ENCODE measurements at regions not wholly inside any gene's neighbourhood (a gene's known extent, or its start where the extent isn't known, plus 50 kb on each side); places are given as distances from the start of the nearest gene placed in this dataset.
"Not testable (repeated sequence)": the region's sequence is repeated elsewhere in the genome, so short reads cannot be mapped to it uniquely, and the experiment has no call there.

GRCh38 chr15:25247407-25248038 lies 191.3 kb downstream of the UBE3A start:
- no peak for TF ChIP-seq CTCF (IDR thresholded peaks at IDR 0.05; ENCODE audit: insufficient read depth, low read length, missing control alignments)
- no peak overlapping the region for H3K4me3 ChIP-seq (ENCODE audit: low read depth, low read length)
- CTCF ChIA-PET, result no interaction called here
- no peak for DNase-seq (ENCODE audit: low read depth, low spot score)
- POLR2A ChIA-PET, result no interaction called here

- H3K4me3 ChIP-seq (ENCODE audit: low read depth, low read length); DNase-seq (ENCODE audit: low read depth, low spot score); POLR2A ChIA-PET; CTCF ChIA-PET: not testable (repeated sequence)
Measured at GRCh38 chr15:25248087-25248486, 190.7 kb downstream of the UBE3A start.

GRCh38 chr15:25248583-25249235 lies 190.1 kb downstream of the UBE3A start:
- CTCF ChIA-PET, result no interaction called here
- no peak for DNase-seq (ENCODE audit: low read depth, low spot score)
- H3K4me3 ChIP-seq (ENCODE audit: low read depth, low read length), result no peak overlapping the region
- TF ChIP-seq CTCF (IDR thresholded peaks at IDR 0.05; ENCODE audit: insufficient read depth, low read length, missing control alignments), result no peak
- POLR2A ChIA-PET, result no interaction called here

GRCh38 chr15:25249236-25250010 lies 189.4 kb downstream of the UBE3A start:
- no peak for TF ChIP-seq CTCF (IDR thresholded peaks at IDR 0.05; ENCODE audit: insufficient read depth, low read length, missing control alignments)
- ChIA-PET POLR2A (no interaction called here), CTCF (no interaction called here)
- no peak overlapping the region for H3K4me3 ChIP-seq (ENCODE audit: low read depth, low read length)
- no peak for DNase-seq (ENCODE audit: low read depth, low spot score)

- no peak overlapping the region for H3K4me3 ChIP-seq (ENCODE audit: low read depth, low read length)
- TF ChIP-seq CTCF (IDR thresholded peaks at IDR 0.05; ENCODE audit: insufficient read depth, low read length, missing control alignments), result no peak
- POLR2A ChIA-PET, result no interaction called here
- no peak for DNase-seq (ENCODE audit: low read depth, low spot score)
- CTCF ChIA-PET, result no interaction called here
Measured at GRCh38 chr15:25250011-25250596, 188.7 kb downstream of the UBE3A start.

- DNase-seq (ENCODE audit: low read depth, low spot score), result no peak
- ChIA-PET POLR2A (no interaction called here), CTCF (no interaction called here)
- no peak overlapping the region for H3K4me3 ChIP-seq (ENCODE audit: low read depth, low read length)
- TF ChIP-seq CTCF (IDR thresholded peaks at IDR 0.05; ENCODE audit: insufficient read depth, low read length, missing control alignments), result no peak
Measured at GRCh38 chr15:25250906-25251622, 187.8 kb downstream of the UBE3A start.
